Stomach (tissue), 8 donors: ENCODE measurements at regions not wholly inside any gene's neighbourhood (a gene's known extent, or its start where the extent isn't known, plus 50 kb on each side); places are given as distances from the start of the nearest gene placed in this dataset.

ENCODE experiments used
- DNase-seq, 2 donors: peaks; one replicate each; pipeline versions ENCODE4 v3.0.0 to v3.0.0-alpha.2; 2013 to 2019
- H3K27ac ChIP-seq, 5 donors: fragments of 200-600 bp in 4 of 5; sonication (generic) in 4 of 5; one replicate each; pipeline ENCODE4 v1.5.1; 2013 to 2019; ENCODE audit warnings: mild to moderate bottlenecking in 1 of 5, moderate library complexity in 1 of 5
- H3K27me3 ChIP-seq, 3 donors: fragments of 200-600 bp; sonication (generic); one replicate each; pipeline ENCODE4 v1.5.1; 2017 to 2019; ENCODE audit warnings: mixed run types in 1 of 3
- H3K36me3 ChIP-seq, 4 donors: fragments of 200-600 bp; sonication (generic); 1 replicate in 3 of 4; 2 replicates in 1 of 4; pipeline ENCODE4 v1.5.1; 2016 to 2019
- H3K4me1 ChIP-seq, 4 donors: fragments of 200-600 bp; sonication (generic); one replicate each; pipeline ENCODE4 v1.5.1; 2016 to 2019
- H3K4me3 ChIP-seq, 4 donors: fragments of 200-600 bp; sonication (generic) in 3 of 4; one replicate each; pipeline ENCODE4 v1.5.1; 2016 to 2019; ENCODE audit warnings: mild to moderate bottlenecking in 1 of 4
- H3K9me3 ChIP-seq, 4 donors: fragments of 200-600 bp; sonication (generic); one replicate each; pipeline ENCODE4 v1.5.1; 2016 to 2019
- EP300 ChIP-seq: sonication (generic); formaldehyde crosslinking; IDR thresholded peaks from one replicate; pipeline ENCODE4 v1.6.1; 2017; ENCODE audit warnings: antibody characterized with exemption
- POLR2A ChIP-seq, 4 donors: fragments of 450-650 bp; IDR thresholded peaks; one replicate each; pipeline ENCODE4 v1.6.1; 2016; ENCODE audit warnings: antibody characterized with exemption in 4 of 4, control low read depth in 2 of 4, mild to moderate bottlenecking in 1 of 4, moderate library complexity in 1 of 4
- POLR2AphosphoS5 ChIP-seq, 3 donors: sonication (generic); formaldehyde crosslinking; IDR thresholded peaks; one replicate each; pipeline ENCODE4 v1.6.1; 2016; ENCODE audit warnings: antibody characterized with exemption in 3 of 3
- WGBS, 5 donors: extraction: QIAGEN DNeasy Blood & Tissue Kit in 3 of 5; methylation state at CpG; one replicate each; pipeline versions ENCODE4 v1.1.5 to v1.1.7; 2013 to 2018; 5-methylcytosine and 5-hydroxymethylcytosine counted together
- intact Hi-C: fragments of 100-400 bp; cut with DNase I; formaldehyde crosslinking; loops from one replicate; pipeline ENCODE4 v1.15.1; 2023; ENCODE audit warnings: low total_unique reads
- TF ChIP-seq, protein P1 (sequence below), 7 experiments: fragments of 450-650 bp in 4 of 7; fragments of 200-600 bp in 3 of 7; sonication (generic) in 3 of 7; IDR thresholded peaks; one replicate each; pipeline ENCODE4 v1.5.1; 2016 to 2019; ENCODE audit warnings: antibody characterized with exemption in 7 of 7, control low read depth in 2 of 7, mild to moderate bottlenecking in 1 of 7
- donor health status: healthy with polysubstance abuse.
- donor health status: Bipolar disorder and iron deficiency.
- donor health status: healthy.

DNA sequence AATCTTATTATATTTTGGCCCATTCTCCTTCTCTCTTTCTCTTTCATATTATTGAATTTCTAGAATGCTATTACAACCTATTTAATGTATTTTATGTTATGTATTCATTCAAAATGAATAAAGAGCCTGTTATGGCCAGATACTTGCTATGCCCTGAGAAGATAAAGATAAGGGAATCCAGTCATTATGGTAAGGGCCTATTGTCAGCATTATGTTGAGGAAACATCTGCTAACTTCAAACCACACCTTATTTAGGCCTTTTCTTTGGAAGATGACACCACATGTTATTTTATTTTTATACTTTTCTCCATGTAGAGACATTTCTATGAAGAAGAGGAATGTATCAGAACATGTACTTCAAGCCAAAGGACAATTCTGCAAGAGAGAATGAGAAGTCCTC, 60.5 kb upstream of the MPP7 start:
- H3K36me3 ChIP-seq = no peaks in the 10 kb centered on the region
- no peaks in the 10 kb centered on the region for H3K27me3 ChIP-seq
- no peaks in the 10 kb centered on the region for H3K9me3 ChIP-seq
- no peak overlapping the region for H3K27ac ChIP-seq
- H3K4me1 ChIP-seq = peaks cover 0 to 15% (median 0%) of the 10 kb centered on the region in 4 donors
- H3K4me3 ChIP-seq = no peak overlapping the region
- no peak for TF ChIP-seq POLR2AphosphoS5 (IDR thresholded peaks at IDR 0.05)
- TF ChIP-seq, protein P1, sequence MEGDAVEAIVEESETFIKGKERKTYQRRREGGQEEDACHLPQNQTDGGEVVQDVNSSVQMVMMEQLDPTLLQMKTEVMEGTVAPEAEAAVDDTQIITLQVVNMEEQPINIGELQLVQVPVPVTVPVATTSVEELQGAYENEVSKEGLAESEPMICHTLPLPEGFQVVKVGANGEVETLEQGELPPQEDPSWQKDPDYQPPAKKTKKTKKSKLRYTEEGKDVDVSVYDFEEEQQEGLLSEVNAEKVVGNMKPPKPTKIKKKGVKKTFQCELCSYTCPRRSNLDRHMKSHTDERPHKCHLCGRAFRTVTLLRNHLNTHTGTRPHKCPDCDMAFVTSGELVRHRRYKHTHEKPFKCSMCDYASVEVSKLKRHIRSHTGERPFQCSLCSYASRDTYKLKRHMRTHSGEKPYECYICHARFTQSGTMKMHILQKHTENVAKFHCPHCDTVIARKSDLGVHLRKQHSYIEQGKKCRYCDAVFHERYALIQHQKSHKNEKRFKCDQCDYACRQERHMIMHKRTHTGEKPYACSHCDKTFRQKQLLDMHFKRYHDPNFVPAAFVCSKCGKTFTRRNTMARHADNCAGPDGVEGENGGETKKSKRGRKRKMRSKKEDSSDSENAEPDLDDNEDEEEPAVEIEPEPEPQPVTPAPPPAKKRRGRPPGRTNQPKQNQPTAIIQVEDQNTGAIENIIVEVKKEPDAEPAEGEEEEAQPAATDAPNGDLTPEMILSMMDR (IDR thresholded peaks at IDR 0.05) = no peak
- no peak for TF ChIP-seq POLR2A (IDR thresholded peaks at IDR 0.05)
- TF ChIP-seq EP300 = no peak
- intact Hi-C loops = no loop called here
- no peak for DNase-seq

GRCh38 chr10:28365840-28366239, 63.0 kb upstream of the MPP7 start:
- whole genome bisulfite sequencing, 5 donors = 18 to 38% (median 34%) methylated on average over 2 of the region's 2 CpGs
- H3K9me3 ChIP-seq = no peaks in the 10 kb centered on the region
- intact Hi-C loops = no loop called here
- no peaks in the 10 kb centered on the region for H3K36me3 ChIP-seq
- peak in 1 of 2 donors; percentile 58 for DNase-seq
- no peak for TF ChIP-seq POLR2AphosphoS5 (IDR thresholded peaks at IDR 0.05)
- no peak for TF ChIP-seq POLR2A (IDR thresholded peaks at IDR 0.05)
- TF ChIP-seq EP300 = no peak
- H3K4me3 ChIP-seq = no peak overlapping the region
- H3K4me1 ChIP-seq = peaks cover 0 to 17% (median 0%) of the 10 kb centered on the region in 4 donors
- H3K27ac ChIP-seq = no peak overlapping the region
- no peaks in the 10 kb centered on the region for H3K27me3 ChIP-seq

- Histone ChIP-seq H3K4me3 (no peak overlapping the region), H3K36me3 (no peaks in the 10 kb centered on the region), H3K27ac (no peak overlapping the region), H3K27me3 (no peaks in the 10 kb centered on the region), H3K9me3 (no peaks in the 10 kb centered on the region), H3K4me1 (peaks cover 0 to 17% (median 0%) of the 10 kb centered on the region in 4 donors)
- no peak for DNase-seq
- WGBS, 5 donors = 60 to 76% (median 74%) methylated on average over 7 of the region's 7 CpGs
- intact Hi-C loops = no loop called here
- TF ChIP-seq POLR2AphosphoS5 (IDR thresholded peaks at IDR 0.05) (no peak), POLR2A (IDR thresholded peaks at IDR 0.05) (no peak), EP300 (no peak)
- TF ChIP-seq, protein P1 (IDR thresholded peaks at IDR 0.05) = no peak
These were observed 64.1 kb upstream of the MPP7 start for GRCh38 chr10:28366994-28367393.

DNA sequence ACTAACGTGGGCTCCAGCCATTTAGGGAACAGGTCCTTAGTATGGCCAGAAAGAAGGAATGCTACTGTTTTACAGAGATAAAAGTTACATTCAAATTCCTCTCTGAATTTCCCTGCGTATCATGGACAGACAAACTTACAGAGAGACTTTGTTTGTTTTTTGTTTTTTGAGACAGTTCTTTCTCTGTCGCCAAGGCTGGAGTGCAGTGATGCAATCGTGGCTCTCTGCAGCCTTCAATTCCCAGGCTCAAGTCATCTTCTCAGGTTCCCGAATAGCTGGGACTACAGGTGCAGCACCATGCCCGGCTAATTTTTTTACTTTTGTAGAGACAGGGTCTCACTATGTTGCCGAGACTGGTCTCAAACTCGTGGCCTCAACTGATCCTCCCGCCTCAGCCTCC, 64.5 kb upstream of the MPP7 start:
- no peaks in the 10 kb centered on the region for H3K27me3 ChIP-seq
- H3K27ac ChIP-seq = peak overlapping the region in 1 of 5 donors; percentile 57
- no peaks in the 10 kb centered on the region for H3K36me3 ChIP-seq
- H3K4me3 ChIP-seq = no peak overlapping the region
- no peaks in the 10 kb centered on the region for H3K9me3 ChIP-seq
- peaks cover 0 to 17% (median 0%) of the 10 kb centered on the region in 4 donors for H3K4me1 ChIP-seq
- DNase-seq = no peak
- intact Hi-C loops = no loop called here
- no peak for TF ChIP-seq POLR2A (IDR thresholded peaks at IDR 0.05)
- no peak for TF ChIP-seq POLR2AphosphoS5 (IDR thresholded peaks at IDR 0.05)
- TF ChIP-seq, protein P1 (IDR thresholded peaks at IDR 0.05) = no peak
- TF ChIP-seq EP300 = no peak
- WGBS, 5 donors = 67 to 88% (median 84%) methylated on average over 9 of the region's 9 CpGs

GRCh38 chr10:28367929-28368484, 65.1 kb upstream of the MPP7 start:
- DNase-seq = peak in 1 of 2 donors; percentile 75
- 54 to 70% (median 66%) methylated on average over 9 of the region's 9 CpGs for WGBS, 5 donors

More at GRCh38 chr10:28367929-28368484, 65.1 kb upstream of the MPP7 start:
- TF ChIP-seq, protein P1 (IDR thresholded peaks at IDR 0.05) = no peak
- TF ChIP-seq POLR2A (IDR thresholded peaks at IDR 0.05) = no peak
- TF ChIP-seq EP300 = no peak
- no peak for TF ChIP-seq POLR2AphosphoS5 (IDR thresholded peaks at IDR 0.05)
- intact Hi-C loops = no loop called here
- H3K36me3 ChIP-seq = no peaks in the 10 kb centered on the region
- H3K27ac ChIP-seq = peak overlapping the region in 2 of 5 donors; percentile 25 to 57
- H3K4me1 ChIP-seq = peaks cover 0 to 17% (median 0%) of the 10 kb centered on the region in 4 donors
- no peaks in the 10 kb centered on the region for H3K9me3 ChIP-seq
- no peaks in the 10 kb centered on the region for H3K27me3 ChIP-seq
- H3K4me3 ChIP-seq = no peak overlapping the region
